ENCODE measurements at regions not wholly inside any gene's neighbourhood (a gene's known extent, or its start where the extent isn't known, plus 50 kb on each side); places are given as distances from the start of the nearest gene placed in this dataset.
"Not testable (repeated sequence)": the region's sequence is repeated elsewhere in the genome, so short reads cannot be mapped to it uniquely, and the experiment has no call there.

- DNase-seq: no peak
Measured at GRCh38 chr1:115531631-115532264, 110.0 kb upstream of the VANGL1 start.

- no peak for DNase-seq
Measured at GRCh38 chr1:115530407-115530806, 111.4 kb upstream of the VANGL1 start.

GRCh38 chr1:115529216-115529897 is 112.4 kb upstream of the VANGL1 start:
- DNase-seq: no peak

GRCh38 chr1:115528336-115528735 is 113.4 kb upstream of the VANGL1 start:
- not testable (repeated sequence) for DNase-seq

GRCh38 chr1:115527746-115528145 is 114.0 kb upstream of the VANGL1 start:
- DNase-seq: no peak

GRCh38 chr1:115526900-115527299 is 114.9 kb upstream of the VANGL1 start:
- DNase-seq: no peak

GRCh38 chr1:115524236-115524635 is 117.5 kb upstream of the VANGL1 start:
- DNase-seq: no peak

- no peak for DNase-seq
Measured at GRCh38 chr1:115522386-115522785, 119.4 kb upstream of the VANGL1 start.

GRCh38 chr1:115515270-115515669 is 126.5 kb upstream of the VANGL1 start:
- DNase-seq: no peak

- DNase-seq: not testable (repeated sequence)
Measured at GRCh38 chr1:115510226-115510625, 131.5 kb upstream of the VANGL1 start.

GRCh38 chr1:115507901-115508300 is 133.9 kb upstream of the VANGL1 start:
- DNase-seq: no peak

- DNase-seq: no peak
Measured at GRCh38 chr1:115506924-115507589, 134.7 kb upstream of the VANGL1 start.

- no peak for DNase-seq
Measured at GRCh38 chr1:115506518-115506917, 135.3 kb upstream of the VANGL1 start.

- DNase-seq: no peak
Measured at GRCh38 chr1:115505148-115505571, 136.6 kb upstream of the VANGL1 start.

- not testable (repeated sequence) for DNase-seq
Measured at GRCh38 chr1:115502183-115502582, 139.6 kb upstream of the VANGL1 start.

GRCh38 chr1:115501476-115501875 is 140.3 kb upstream of the VANGL1 start:
- no peak for DNase-seq

GRCh38 chr1:115499253-115499652 is 142.5 kb upstream of the VANGL1 start:
- DNase-seq: no peak

GRCh38 chr1:115496904-115497527 is 144.8 kb upstream of the VANGL1 start:
- no peak for DNase-seq

- no peak for DNase-seq
Measured at GRCh38 chr1:115495625-115496024, 146.1 kb upstream of the VANGL1 start.

GRCh38 chr1:115495111-115495510 is 146.7 kb upstream of the VANGL1 start:
- DNase-seq: no peak

- no peak for DNase-seq
Measured at GRCh38 chr1:115493834-115494233, 147.9 kb upstream of the VANGL1 start.

GRCh38 chr1:115492880-115493279 is 148.9 kb upstream of the VANGL1 start:
- DNase-seq: no peak

GRCh38 chr1:115492019-115492595 is 149.7 kb upstream of the VANGL1 start:
- DNase-seq: no peak
